ENCODE measurements at regions not wholly inside any gene's neighbourhood (a gene's known extent, or its start where the extent isn't known, plus 50 kb on each side); places are given as distances from the start of the nearest gene placed in this dataset.

GRCh38 chrX:2589186-2590020 is 88.6 kb upstream of the DHRSX start:
- Histone ChIP-seq H3K9me1 (replicated peaks; ENCODE audit: control insufficient read depth, extremely low read depth, insufficient read depth, low read length) (no peaks in the 10 kb centered on the region), H3K4me1 (ENCODE audit: control insufficient read depth, extremely low read depth, insufficient read depth, low read length) (no peaks in the 10 kb centered on the region), H3K27ac (ENCODE audit: insufficient read depth, low read depth, low read length) (no peak overlapping the region), H2AFZ (ENCODE audit: low read depth, low read length) (no peak overlapping the region), H3K4me3 (replicated peaks in 1 of 3; ENCODE audit: insufficient read depth in 1 of 3, low read depth in 1 of 3, low read length in 3 of 3) (no peak overlapping the region), H3K9me3 (replicated peaks; ENCODE audit: control insufficient read depth, insufficient read depth, low read length) (no peaks in the 10 kb centered on the region), H3K4me2 (ENCODE audit: insufficient read depth, low read length) (no peak overlapping the region), H3K27me3 (ENCODE audit: control insufficient read depth in 2 of 2, insufficient read depth in 2 of 2, low read length in 2 of 2) (peaks cover 10 to 16% of the 10 kb centered on the region in 2 experiments), H3K9ac (replicated peaks; ENCODE audit: extremely low read depth, insufficient read depth, low read length) (no peak overlapping the region), H3K36me3 (ENCODE audit: control insufficient read depth in 2 of 2, extremely low read depth in 1 of 2, insufficient read depth in 2 of 2, low read length in 2 of 2) (no peaks in the 10 kb centered on the region), H4K20me1 (replicated peaks; ENCODE audit: control insufficient read depth, extremely low read depth, insufficient read depth, low read length) (no peaks in the 10 kb centered on the region), H3K79me2 (ENCODE audit: control insufficient read depth, insufficient read depth, low read length) (no peaks in the 10 kb centered on the region)
- no peak for FAIRE-seq
- ChIA-PET POLR2A (no interaction called here), CTCF (no interaction called here)
- dilution Hi-C loops (cut with MboI; ENCODE audit: extremely low pct_ligation_motif_present, low sequenced_read_pairs): loop anchor here (25.0 kb wide), 1 partner anchor 927 kb away; no protein-coding TSS in a partner anchor
- intact Hi-C loops (cut with micrococcal nuclease): loop anchor here (1.0 kb wide), 1 partner anchor 1135 kb away; no protein-coding TSS in a partner anchor
- no peak for TF ChIP-seq EZH2 (IDR thresholded peaks at IDR 0.05; ENCODE audit: borderline replicate concordance, low read depth, low read length, severe bottlenecking)
- no peak for TF ChIP-seq GATA2 (IDR thresholded peaks at IDR 0.05; ENCODE audit: insufficient read depth, insufficient read length, low read depth, low read length)
- no peak for TF ChIP-seq FOS (IDR thresholded peaks at IDR 0.05; ENCODE audit: borderline replicate concordance, insufficient read depth, low read length)
- TF ChIP-seq JUN (IDR thresholded peaks at IDR 0.05; ENCODE audit: borderline replicate concordance, insufficient read depth, insufficient read length, low read depth): no peak
- no peak for TF ChIP-seq POLR2A (IDR thresholded peaks at IDR 0.05; ENCODE audit: low read depth, low read length)
- no peak for TF ChIP-seq MAX (IDR thresholded peaks at IDR 0.05; ENCODE audit: insufficient read depth, insufficient read length)
- no peak for TF ChIP-seq POLR2AphosphoS5 (IDR thresholded peaks at IDR 0.05; ENCODE audit: insufficient read depth, low read depth, low read length)
- TF ChIP-seq MYC (IDR thresholded peaks at IDR 0.05; ENCODE audit: low read depth, low read length): no peak
- no peak for TF ChIP-seq CTCF (IDR thresholded peaks at IDR 0.05; ENCODE audit: extremely low read depth in 1 of 2, insufficient read depth in 1 of 2, low read depth in 1 of 2, low read length in 2 of 2)
- BruUV-seq (replicated peaks): no TSS peak
- DNase-seq (ENCODE audit: low read depth, low spot score): no peak

Data from endothelial cell of umbilical vein (primary cell).